ENCODE measurements at regions not wholly inside any gene's neighbourhood (a gene's known extent, or its start where the extent isn't known, plus 50 kb on each side); places are given as distances from the start of the nearest gene placed in this dataset.

DNA sequence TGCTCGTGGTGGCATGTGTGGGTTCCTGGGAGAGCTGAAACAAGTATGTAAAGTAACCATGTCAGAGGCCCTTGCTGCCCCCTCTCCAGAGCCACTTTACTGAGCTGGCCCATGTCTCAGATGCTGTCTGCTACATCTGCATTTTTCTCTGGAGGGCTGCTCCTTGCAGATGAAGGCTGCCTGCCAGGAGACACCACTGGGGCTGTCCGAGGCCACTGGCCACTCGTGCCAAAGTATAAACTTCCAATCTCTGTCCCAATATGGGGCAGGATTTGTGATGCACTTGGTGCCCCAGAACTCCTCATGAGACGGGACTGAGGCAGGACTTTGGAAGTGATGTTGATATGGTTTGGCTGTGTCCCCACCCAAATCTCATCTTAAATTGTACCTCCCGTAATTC, 478.4 kb upstream of the B3GAT1 start:
- TF ChIP-seq, protein P1, sequence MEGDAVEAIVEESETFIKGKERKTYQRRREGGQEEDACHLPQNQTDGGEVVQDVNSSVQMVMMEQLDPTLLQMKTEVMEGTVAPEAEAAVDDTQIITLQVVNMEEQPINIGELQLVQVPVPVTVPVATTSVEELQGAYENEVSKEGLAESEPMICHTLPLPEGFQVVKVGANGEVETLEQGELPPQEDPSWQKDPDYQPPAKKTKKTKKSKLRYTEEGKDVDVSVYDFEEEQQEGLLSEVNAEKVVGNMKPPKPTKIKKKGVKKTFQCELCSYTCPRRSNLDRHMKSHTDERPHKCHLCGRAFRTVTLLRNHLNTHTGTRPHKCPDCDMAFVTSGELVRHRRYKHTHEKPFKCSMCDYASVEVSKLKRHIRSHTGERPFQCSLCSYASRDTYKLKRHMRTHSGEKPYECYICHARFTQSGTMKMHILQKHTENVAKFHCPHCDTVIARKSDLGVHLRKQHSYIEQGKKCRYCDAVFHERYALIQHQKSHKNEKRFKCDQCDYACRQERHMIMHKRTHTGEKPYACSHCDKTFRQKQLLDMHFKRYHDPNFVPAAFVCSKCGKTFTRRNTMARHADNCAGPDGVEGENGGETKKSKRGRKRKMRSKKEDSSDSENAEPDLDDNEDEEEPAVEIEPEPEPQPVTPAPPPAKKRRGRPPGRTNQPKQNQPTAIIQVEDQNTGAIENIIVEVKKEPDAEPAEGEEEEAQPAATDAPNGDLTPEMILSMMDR (IDR thresholded peaks at IDR 0.05; ENCODE audit: insufficient read depth, low read depth, low read length), result no peak
- no peak for TF ChIP-seq EZH2 (IDR thresholded peaks at IDR 0.05; ENCODE audit: insufficient read depth, low read length)

Measured in astrocyte (in vitro differentiated cells and primary cell).